K562 (cell line): ENCODE measurements at regions not wholly inside any gene's neighbourhood (a gene's known extent, or its start where the extent isn't known, plus 50 kb on each side); places are given as distances from the start of the nearest gene placed in this dataset.

Source experiments
- ATAC-seq: fragments of 200-7000 bp; cut with Tn5 transposase; 3 replicates; pipeline ENCODE4 v1.9.1; 2020; ENCODE audit warnings: moderate library complexity
- BruUV-seq: library from RNA; stranded (reverse); fragments of 400-500 nt; replicated peaks from 2 replicates; lab custom pipeline; 2021; lab: Mats Ljungman, UMichigan
- CTCF ChIA-PET: fragments of 300-600 bp; formaldehyde crosslinking; extraction: SDS; loops from one replicate; lab custom pipeline; 2021; ENCODE audit warnings: low intra/inter-chr PET ratio; lab: Yijun Ruan, JAX
- POLR2A ChIA-PET: fragments of 300-600, 350-650 bp; sonication (Branson Sonifier 250); formaldehyde crosslinking; extraction: SDS; loops from one replicate; lab custom pipeline; 2021; ENCODE audit warnings: antibody characterized with exemption, inconsistent platforms; lab: Yijun Ruan, JAX
- DNase-seq, 4 experiments: peaks; one replicate each; pipeline versions ENCODE4 v3.0.0 to v3.0.0-alpha.2; 2011 to 2018; ENCODE audit warnings: low spot score in 3 of 4, mixed read lengths in 3 of 4; ENCODE audit errors: extremely low read depth in 1 of 4
- FAIRE-seq: peaks from 2 replicates; lab custom pipeline; 2011; peaks lifted over from hg19 to GRCh38; lab: Jason Lieb, UNC
- H2AFZ ChIP-seq: 2 replicates; pipeline ENCODE4 v1.6.0; 2011; ENCODE audit warnings: low read depth, low read length, control low read depth, inconsistent platforms
- H3K27ac ChIP-seq: fragments of 200-600 bp; 3 replicates; pipeline ENCODE4 v1.8.0; 2011; ENCODE audit warnings: low read depth, mild to moderate bottlenecking, control low read depth, inconsistent platforms, low read length, moderate library complexity, mixed read lengths; ENCODE audit errors: extremely low read depth
- H3K27me3 ChIP-seq, 2 experiments: fragments of 300-600 bp in 1 of 2; 2 replicates in 1 of 2; 3 replicates in 1 of 2; pipeline versions ENCODE4 v1.6.0 to v1.8.0; 2011; ENCODE audit warnings: inconsistent platforms in 2 of 2, low read length in 2 of 2, mild to moderate bottlenecking in 1 of 2, mixed read lengths in 1 of 2, moderate library complexity in 1 of 2; ENCODE audit not compliant: control insufficient read depth in 2 of 2, insufficient read depth in 2 of 2
- H3K36me3 ChIP-seq: fragments of 300-600 bp; 3 replicates; pipeline ENCODE4 v1.8.0; 2011; ENCODE audit warnings: mild to moderate bottlenecking, low read length, inconsistent platforms; ENCODE audit not compliant: control insufficient read depth, insufficient read depth
- H3K4me1 ChIP-seq, 2 experiments: fragments of 200-600 bp in 1 of 2; replicated peaks in 1 of 2; 2 replicates in 1 of 2; 3 replicates in 1 of 2; pipeline versions ENCODE4 v1.5.1 to v1.8.0; 2011; ENCODE audit warnings: inconsistent platforms in 2 of 2, low read length in 2 of 2, mild to moderate bottlenecking in 1 of 2, mixed read lengths in 1 of 2, moderate library complexity in 1 of 2; ENCODE audit not compliant: control insufficient read depth in 2 of 2, insufficient read depth in 2 of 2
- H3K4me2 ChIP-seq: 2 replicates; pipeline ENCODE4 v1.6.1; 2011; ENCODE audit warnings: low read length, control low read depth, inconsistent platforms, mixed read lengths; ENCODE audit not compliant: insufficient read depth
- H3K4me3 ChIP-seq: fragments of 200-600 bp; sonication (generic), shearing (Covaris generic); 2 replicates; pipeline ENCODE4 v1.5.1; 2016; ENCODE audit warnings: control low read depth, inconsistent platforms
- H3K79me2 ChIP-seq: fragments of 200-600 bp; 3 replicates; pipeline ENCODE4 v1.8.0; 2011; ENCODE audit warnings: low read length, inconsistent platforms; ENCODE audit not compliant: control insufficient read depth, insufficient read depth
- H3K9ac ChIP-seq, 2 experiments: 2 replicates each; pipeline versions ENCODE4 v1.6.0 to v1.6.1; 2011; ENCODE audit warnings: low read depth in 2 of 2, low read length in 2 of 2, control low read depth in 1 of 2, inconsistent platforms in 1 of 2, mild to moderate bottlenecking in 1 of 2, mixed read lengths in 1 of 2; ENCODE audit not compliant: insufficient read depth in 1 of 2
- H3K9me1 ChIP-seq: one replicate; pipeline ENCODE4 v1.6.0; 2011; ENCODE audit warnings: inconsistent platforms, mild to moderate bottlenecking, low read length, moderate library complexity; ENCODE audit not compliant: control insufficient read depth, insufficient read depth
- H3K9me3 ChIP-seq: replicated peaks from 2 replicates; pipeline ENCODE4 v1.5.1; 2011; ENCODE audit warnings: low read depth, low read length, inconsistent platforms; ENCODE audit not compliant: control insufficient read depth, insufficient read depth
- H4K20me1 ChIP-seq: replicated peaks from 2 replicates; pipeline ENCODE4 v1.6.1; 2011; ENCODE audit warnings: low read length, inconsistent platforms, mixed read lengths; ENCODE audit not compliant: control insufficient read depth, insufficient read depth
- GATAD2A ChIP-seq: fragments of 450-650 bp; IDR thresholded peaks from 2 replicates; pipeline ENCODE4 v1.6.1; 2017
- GTF2F1 ChIP-seq: IDR thresholded peaks from 2 replicates; pipeline ENCODE4 v1.6.1; 2011; ENCODE audit warnings: low read depth, low read length, improper control_type of control experiment
- HOXB6 ChIP-seq: fragments of 250-450 bp; sonication (Bioruptor Pico); IDR thresholded peaks from 2 replicates; pipeline ENCODE4 v1.5.1; 2022; ENCODE audit warnings: mild to moderate bottlenecking, borderline replicate concordance
- MCM7 ChIP-seq, 2 experiments: fragments of 450-650 bp; IDR thresholded peaks; 2 replicates each; pipeline ENCODE4 v1.6.1; 2016 to 2018
- TBP ChIP-seq: optimal IDR thresholded peaks from 2 replicates; pipeline ENCODE3; 2011; ENCODE audit warnings: low read depth, low read length, improper control_type of control experiment
- ZNF696 ChIP-seq: fragments of 250-450 bp; sonication (Bioruptor Pico); conservative IDR thresholded peaks from 2 replicates; pipeline ENCODE4 v1.4.0; 2020; ENCODE audit warnings: mild to moderate bottlenecking, moderate library complexity
- ZSCAN32 ChIP-seq: fragments of 450-650 bp; formaldehyde crosslinking; IDR thresholded peaks from 2 replicates; pipeline ENCODE4 v1.4.0; 2020; ENCODE audit warnings: mild to moderate bottlenecking, moderate library complexity
- WGBS: fragments of 100-300 bp; shearing (Covaris generic); methylation state at CpG from one replicate; pipeline ENCODE4 v1.1.6; 2016; ENCODE audit warnings: low coverage, mixed read lengths; ENCODE audit not compliant: insufficient coverage; ENCODE audit errors: missing lambda C conversion rate; 5-methylcytosine and 5-hydroxymethylcytosine counted together
- in situ Hi-C: fragments of 300-500 bp; cut with MboI; formaldehyde crosslinking; loops from 4 replicates; pipeline ENCODE4 v1.15.0; 2018; ENCODE audit warnings: inconsistent platforms, mixed read lengths
- intact Hi-C: fragments of 100-400 bp; cut with micrococcal nuclease; formaldehyde crosslinking; loops from 2 replicates; pipeline ENCODE4 v1.14.2; 2022
- TF ChIP-seq, protein P1 (sequence below): fragments of 250-450 bp; sonication (Bioruptor Pico); IDR thresholded peaks from 2 replicates; pipeline ENCODE4 v1.5.0; 2021; ENCODE audit warnings: mild to moderate bottlenecking, borderline replicate concordance
- TF ChIP-seq, protein P2 (sequence below): fragments of 200-800 bp; sonication (Bioruptor generic); IDR thresholded peaks from 2 replicates; pipeline ENCODE4 v1.6.1; 2017; ENCODE audit warnings: missing genetic modification characterization, missing compliant biosample characterization
- TF ChIP-seq, protein P3 (sequence below): fragments of 200-400 bp; formaldehyde crosslinking; IDR thresholded peaks from 2 replicates; pipeline ENCODE4 v1.6.1; 2017; ENCODE audit warnings: mild to moderate bottlenecking, low read depth, low read length, moderate library complexity
- TF ChIP-seq, protein P4 (sequence below): fragments of 450-650 bp; IDR thresholded peaks from 2 replicates; pipeline ENCODE4 v1.6.1; 2017; ENCODE audit warnings: antibody characterized with exemption, mild to moderate bottlenecking

DNA sequence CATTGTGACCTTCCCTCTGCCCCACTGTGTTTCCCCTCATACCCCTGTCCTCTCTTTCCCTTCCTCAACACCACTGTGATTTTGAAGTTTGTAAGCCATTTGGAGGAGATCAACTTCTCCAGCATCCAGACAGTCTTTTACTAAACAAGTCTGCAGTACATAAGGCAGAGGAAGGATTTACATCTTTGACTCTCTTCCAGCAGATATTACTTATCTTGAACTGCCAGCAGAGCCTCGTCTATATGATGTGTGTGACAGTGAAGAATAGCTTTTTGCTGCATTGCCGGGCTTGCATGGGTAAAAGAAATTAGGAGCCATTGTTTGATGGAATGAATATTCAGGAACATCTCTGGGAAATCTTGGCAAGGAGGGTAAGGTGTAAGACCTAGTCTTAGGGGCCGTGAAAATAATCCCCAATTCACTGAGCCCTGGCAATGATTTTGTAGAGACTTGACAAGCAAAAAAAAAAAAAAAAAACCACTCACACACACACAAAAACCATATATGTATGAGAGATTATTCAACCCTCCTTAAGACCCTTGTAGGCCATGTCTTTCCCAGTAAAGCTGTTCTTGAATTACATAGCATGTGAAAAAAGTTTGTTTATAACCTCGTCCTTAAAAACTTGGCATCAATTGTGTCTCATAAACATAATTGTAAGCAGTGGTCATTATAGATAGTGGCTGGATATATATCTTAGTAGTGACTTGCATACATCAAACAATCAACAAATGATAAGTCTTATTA, 903.9 kb downstream of the CDH11 start:
- Histone ChIP-seq H3K9me3 (no peaks in the 10 kb centered on the region), H3K27ac (no peak overlapping the region), H3K9ac (no peak overlapping the region), H4K20me1 (no peaks in the 10 kb centered on the region), H3K4me3 (no peak overlapping the region), H2AFZ (no peak overlapping the region), H3K36me3 (no peaks in the 10 kb centered on the region), H3K4me2 (no peak overlapping the region), H3K9me1 (no peaks in the 10 kb centered on the region), H3K4me1 (no peaks in the 10 kb centered on the region), H3K79me2 (no peaks in the 10 kb centered on the region), H3K27me3 (no peaks in the 10 kb centered on the region)
- ChIA-PET POLR2A (no interaction called here), CTCF (no interaction called here)
- WGBS: 0% methylated on average over 4 of the region's 4 CpGs
- no TSS peak for BruUV-seq
- intact Hi-C loops: no loop called here
- no peak for DNase-seq
- in situ Hi-C loops: no loop called here
- no peak for ATAC-seq
- FAIRE-seq: no peak
- TF ChIP-seq, protein P1, sequence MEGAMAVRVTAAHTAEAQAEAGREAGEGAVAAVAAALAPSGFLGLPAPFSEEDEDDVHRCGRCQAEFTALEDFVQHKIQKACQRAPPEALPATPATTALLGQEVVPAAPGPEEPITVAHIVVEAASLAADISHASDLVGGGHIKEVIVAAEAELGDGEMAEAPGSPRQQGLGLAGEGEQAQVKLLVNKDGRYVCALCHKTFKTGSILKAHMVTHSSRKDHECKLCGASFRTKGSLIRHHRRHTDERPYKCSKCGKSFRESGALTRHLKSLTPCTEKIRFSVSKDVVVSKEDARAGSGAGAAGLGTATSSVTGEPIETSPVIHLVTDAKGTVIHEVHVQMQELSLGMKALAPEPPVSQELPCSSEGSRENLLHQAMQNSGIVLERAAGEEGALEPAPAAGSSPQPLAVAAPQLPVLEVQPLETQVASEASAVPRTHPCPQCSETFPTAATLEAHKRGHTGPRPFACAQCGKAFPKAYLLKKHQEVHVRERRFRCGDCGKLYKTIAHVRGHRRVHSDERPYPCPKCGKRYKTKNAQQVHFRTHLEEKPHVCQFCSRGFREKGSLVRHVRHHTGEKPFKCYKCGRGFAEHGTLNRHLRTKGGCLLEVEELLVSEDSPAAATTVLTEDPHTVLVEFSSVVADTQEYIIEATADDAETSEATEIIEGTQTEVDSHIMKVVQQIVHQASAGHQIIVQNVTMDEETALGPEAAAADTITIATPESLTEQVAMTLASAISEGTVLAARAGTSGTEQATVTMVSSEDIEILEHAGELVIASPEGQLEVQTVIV (CRISPR knock-in tag): no peak
- TF ChIP-seq MCM7 (IDR thresholded peaks at IDR 0.05) (no peak), ZNF696 (no peak), ZSCAN32 (CRISPR knock-in tag) (no peak), GATAD2A (no peak), TBP (no peak), HOXB6 (CRISPR knock-in tag) (no peak), GTF2F1 (no peak)
- TF ChIP-seq, protein P2, sequence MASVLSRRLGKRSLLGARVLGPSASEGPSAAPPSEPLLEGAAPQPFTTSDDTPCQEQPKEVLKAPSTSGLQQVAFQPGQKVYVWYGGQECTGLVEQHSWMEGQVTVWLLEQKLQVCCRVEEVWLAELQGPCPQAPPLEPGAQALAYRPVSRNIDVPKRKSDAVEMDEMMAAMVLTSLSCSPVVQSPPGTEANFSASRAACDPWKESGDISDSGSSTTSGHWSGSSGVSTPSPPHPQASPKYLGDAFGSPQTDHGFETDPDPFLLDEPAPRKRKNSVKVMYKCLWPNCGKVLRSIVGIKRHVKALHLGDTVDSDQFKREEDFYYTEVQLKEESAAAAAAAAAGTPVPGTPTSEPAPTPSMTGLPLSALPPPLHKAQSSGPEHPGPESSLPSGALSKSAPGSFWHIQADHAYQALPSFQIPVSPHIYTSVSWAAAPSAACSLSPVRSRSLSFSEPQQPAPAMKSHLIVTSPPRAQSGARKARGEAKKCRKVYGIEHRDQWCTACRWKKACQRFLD: no peak
- TF ChIP-seq, protein P3, sequence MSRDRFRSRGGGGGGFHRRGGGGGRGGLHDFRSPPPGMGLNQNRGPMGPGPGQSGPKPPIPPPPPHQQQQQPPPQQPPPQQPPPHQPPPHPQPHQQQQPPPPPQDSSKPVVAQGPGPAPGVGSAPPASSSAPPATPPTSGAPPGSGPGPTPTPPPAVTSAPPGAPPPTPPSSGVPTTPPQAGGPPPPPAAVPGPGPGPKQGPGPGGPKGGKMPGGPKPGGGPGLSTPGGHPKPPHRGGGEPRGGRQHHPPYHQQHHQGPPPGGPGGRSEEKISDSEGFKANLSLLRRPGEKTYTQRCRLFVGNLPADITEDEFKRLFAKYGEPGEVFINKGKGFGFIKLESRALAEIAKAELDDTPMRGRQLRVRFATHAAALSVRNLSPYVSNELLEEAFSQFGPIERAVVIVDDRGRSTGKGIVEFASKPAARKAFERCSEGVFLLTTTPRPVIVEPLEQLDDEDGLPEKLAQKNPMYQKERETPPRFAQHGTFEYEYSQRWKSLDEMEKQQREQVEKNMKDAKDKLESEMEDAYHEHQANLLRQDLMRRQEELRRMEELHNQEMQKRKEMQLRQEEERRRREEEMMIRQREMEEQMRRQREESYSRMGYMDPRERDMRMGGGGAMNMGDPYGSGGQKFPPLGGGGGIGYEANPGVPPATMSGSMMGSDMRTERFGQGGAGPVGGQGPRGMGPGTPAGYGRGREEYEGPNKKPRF: no peak
- TF ChIP-seq, protein P4, sequence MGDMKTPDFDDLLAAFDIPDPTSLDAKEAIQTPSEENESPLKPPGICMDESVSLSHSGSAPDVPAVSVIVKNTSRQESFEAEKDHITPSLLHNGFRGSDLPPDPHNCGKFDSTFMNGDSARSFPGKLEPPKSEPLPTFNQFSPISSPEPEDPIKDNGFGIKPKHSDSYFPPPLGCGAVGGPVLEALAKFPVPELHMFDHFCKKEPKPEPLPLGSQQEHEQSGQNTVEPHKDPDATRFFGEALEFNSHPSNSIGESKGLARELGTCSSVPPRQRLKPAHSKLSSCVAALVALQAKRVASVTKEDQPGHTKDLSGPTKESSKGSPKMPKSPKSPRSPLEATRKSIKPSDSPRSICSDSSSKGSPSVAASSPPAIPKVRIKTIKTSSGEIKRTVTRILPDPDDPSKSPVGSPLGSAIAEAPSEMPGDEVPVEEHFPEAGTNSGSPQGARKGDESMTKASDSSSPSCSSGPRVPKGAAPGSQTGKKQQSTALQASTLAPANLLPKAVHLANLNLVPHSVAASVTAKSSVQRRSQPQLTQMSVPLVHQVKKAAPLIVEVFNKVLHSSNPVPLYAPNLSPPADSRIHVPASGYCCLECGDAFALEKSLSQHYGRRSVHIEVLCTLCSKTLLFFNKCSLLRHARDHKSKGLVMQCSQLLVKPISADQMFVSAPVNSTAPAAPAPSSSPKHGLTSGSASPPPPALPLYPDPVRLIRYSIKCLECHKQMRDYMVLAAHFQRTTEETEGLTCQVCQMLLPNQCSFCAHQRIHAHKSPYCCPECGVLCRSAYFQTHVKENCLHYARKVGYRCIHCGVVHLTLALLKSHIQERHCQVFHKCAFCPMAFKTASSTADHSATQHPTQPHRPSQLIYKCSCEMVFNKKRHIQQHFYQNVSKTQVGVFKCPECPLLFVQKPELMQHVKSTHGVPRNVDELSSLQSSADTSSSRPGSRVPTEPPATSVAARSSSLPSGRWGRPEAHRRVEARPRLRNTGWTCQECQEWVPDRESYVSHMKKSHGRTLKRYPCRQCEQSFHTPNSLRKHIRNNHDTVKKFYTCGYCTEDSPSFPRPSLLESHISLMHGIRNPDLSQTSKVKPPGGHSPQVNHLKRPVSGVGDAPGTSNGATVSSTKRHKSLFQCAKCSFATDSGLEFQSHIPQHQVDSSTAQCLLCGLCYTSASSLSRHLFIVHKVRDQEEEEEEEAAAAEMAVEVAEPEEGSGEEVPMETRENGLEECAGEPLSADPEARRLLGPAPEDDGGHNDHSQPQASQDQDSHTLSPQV: no peak
